Activated CD4-positive, alpha-beta T cell treated with anti-CD3 and anti-CD28 coated beads, Interleukin-2, Interleukin-4, amounts not matched to agents 100 ng/mL and 50 ng/mL, durations not matched to agents 16 hours and 8 hours (primary cell): ENCODE measurements at regions not wholly inside any gene's neighbourhood (a gene's known extent, or its start where the extent isn't known, plus 50 kb on each side); places are given as distances from the start of the nearest gene placed in this dataset.

Experiments used
- DNase-seq: peaks from one replicate; pipeline ENCODE4 v3.0.0-alpha.2; 2020; ENCODE audit warnings: low spot score

DNA sequence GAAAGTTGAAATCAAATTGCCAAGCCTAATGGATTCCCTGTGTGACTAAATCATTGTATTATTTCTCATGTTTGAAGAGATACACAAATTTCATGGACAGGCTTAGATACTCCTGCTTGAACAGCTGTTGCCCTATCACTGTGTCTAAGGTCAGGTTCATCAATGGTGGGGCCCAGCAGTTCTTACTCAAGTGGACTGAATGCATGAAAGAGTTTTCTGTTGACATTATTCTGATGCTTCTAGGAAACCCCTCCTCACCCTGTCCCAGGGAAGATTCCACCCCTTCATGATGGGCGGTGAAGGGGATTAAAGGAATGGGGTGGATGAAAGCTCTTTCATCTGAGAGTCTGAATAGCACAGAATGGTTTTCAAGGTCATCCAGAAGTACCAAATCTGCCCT lies 148.8 kb downstream of the INO80D start:
- DNase-seq, result no peak

DNA sequence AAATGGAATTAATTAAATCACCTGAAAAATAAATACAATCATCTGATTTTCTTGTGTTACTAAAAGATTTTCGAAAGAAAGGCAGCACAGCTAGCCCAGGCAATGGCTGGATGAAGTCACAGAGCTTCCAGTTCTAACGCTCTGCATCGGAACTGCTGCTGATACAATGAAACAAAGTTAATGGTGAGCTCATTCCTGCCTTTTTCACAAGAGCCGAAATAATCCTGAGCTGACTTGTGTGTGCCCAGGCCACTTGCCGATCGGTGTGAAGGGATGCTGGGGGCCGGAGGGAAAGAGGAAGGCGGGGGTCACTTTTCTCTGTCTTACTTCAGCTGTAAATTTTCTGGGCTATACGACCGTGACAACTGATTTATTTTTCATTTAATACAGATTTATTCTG lies 149.5 kb downstream of the INO80D start:
- DNase-seq, result no peak

DNA sequence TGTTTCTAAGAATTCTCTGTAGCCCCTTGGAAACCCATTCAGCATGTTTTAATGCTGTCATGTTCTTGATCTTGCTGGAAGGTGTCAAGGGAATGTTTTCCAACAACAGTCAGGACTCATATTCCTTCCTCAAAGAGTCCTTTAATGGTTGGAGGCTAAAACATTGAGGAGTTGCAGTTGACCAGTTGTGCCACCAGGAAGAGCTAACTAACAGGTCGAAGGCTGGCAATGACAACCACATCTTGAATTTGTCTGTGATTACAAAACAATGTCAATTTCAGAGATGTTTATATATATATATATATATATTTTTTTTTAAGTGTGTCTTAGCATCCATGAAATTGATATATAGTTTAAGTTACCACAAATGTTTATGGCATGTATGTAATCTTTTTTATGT lies 151.5 kb downstream of the INO80D start:
- DNase-seq, result no peak

DNA sequence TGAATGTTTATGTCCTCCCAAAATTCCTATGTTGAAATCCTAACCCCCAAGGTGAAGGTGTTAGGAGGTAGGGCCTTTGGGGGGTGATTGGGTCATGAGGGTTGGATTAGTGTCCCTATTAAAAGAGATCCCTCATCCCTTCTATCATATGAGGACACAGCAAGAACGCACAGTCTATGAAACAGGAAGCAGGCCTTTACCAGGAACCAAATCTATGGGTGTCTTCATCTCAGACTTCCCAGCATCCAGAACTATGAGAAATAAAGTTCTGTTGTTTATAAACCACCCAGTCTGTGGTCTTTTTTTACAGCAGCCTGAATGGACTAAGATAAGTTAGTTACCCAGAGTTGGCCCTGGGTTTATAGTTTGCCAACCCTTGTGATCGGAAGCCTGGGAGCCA lies 153.1 kb downstream of the INO80D start:
- no peak for DNase-seq

DNA sequence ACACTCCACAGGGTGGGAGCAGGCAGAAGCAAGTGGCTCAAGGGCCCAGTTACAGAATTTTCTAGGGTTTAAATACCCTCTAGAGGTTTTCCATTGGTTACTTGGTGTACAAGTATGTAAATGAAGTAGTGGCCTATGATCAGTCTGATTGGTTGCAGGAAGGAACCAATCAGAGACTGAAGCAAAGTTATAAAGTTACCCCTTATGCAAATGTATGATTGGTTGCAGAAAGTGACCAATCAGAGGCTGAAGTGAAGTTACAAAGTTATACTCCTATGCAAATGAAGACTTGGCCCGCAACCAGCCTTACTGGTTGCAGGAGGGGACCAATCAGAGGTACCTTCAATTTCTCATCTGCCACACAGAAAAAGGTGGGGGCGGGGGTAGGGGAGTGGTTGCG lies 154.6 kb downstream of the INO80D start:
- no peak for DNase-seq

DNA sequence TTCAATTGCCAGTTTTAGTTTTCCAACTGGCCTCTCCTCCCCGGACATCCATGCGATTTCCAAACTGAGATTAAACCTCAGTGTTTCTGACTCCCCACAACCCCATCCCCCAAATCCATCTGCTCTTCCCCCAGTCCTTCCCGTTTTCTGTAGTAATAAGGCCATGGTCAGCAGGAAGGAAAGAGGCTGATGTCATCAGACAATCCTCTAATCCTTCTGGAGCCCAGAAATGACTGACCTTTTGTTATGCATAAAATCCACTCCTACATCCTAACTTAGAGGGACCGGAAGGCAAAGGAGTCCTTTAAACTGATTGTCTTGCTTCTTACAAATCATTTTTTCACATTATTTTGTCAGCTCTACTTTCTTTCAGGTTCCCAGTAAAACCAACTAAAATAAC lies 155.8 kb downstream of the INO80D start:
- DNase-seq, result no peak

DNA sequence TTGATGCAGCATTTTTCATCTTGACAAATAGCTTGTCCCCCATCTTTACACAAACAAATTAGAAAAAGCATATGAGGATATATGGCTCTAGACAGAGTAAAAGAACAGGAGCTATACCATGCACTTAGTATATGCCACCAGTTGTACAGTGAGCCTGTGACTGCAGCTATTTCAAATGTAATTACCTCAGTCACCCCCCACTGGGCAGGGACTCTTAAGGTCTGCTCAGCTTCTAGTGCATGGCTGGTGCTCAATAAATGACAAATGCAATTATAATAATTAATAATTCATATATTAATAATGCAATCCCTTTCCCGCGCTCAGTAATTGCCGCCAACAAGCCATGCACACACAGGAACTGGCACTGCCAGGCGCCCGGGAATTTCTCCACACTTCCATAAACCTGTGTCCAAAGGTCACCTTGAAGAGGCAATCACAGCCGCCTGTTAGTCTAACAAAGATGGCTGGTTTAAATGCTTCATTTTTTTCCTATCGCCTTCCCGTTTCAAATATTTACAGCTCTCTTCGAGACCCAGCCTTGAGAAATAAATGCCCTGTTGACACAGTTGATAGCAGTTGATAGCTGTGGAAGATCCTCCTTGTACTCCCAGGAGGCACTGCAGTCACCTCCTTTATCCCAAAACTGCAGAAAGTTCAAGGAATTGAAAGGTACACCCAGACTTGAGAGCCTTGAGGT lies 156.6 kb downstream of the INO80D start:
- DNase-seq, result no peak

DNA sequence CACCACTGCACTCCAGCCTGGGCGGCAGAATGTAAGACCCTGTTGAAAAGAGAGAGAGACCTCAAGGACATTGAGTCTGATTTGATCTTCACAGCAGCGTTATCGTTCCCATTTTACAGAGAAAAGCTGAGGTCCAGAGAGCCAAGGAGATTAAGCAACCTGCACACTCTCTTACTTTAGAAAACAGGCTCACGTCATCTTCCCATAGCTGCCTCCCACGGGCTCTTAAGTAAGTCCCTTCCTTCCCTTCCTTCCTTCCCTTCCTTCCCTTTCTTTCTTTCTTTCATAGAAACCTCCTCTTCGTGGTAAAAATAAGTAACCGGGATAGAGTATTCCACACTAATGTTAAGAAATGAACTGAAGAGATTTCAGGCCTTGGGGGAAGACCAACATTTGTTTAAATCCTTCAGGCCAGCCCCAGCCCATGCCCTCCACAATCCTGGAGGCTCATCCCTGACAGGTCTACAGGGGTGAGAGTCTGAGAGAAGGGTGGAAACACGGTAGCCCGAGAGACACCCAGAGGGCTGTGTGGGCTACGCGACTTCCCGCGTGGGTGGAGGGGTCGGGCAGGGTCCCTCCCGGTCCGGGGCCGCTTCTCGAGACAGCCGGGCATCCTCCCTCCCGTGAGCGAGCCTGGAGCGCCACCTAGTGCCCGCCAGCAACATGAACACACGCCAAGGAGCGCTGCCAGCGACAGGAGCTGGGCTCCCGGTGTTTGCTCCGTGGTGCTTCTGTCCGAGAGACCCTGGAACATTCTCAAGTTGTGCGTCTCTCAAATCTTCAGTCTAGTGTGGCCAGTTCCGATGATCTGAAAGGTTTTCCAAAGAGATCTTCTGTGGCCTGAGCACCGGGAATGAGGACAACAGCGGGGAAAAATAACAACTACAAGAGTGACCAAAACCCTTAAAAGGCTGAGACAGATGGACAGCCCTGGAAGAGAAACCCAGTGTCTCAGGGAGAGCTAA lies 160.3 kb downstream of the INO80D start:
- peak; percentile 65 for DNase-seq

DNA sequence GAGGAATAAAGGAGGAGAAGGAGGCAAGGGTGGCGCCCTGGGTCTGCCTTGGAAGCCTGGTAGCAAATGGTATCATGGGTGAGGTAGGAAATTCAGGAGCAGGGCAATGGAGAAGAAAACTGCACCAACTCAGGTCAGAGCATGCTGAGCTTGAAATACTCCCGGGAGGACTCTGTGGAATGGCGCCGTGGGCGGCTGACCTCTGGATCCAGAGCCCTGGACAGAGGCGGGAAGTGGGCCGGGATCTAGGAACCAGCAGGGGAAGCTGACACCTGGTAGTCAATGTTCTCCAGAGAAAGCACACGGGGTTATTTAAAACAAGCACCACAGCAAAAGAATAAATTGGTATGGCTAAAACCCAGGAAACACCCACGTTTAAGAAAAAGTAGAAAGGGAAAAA lies 161.3 kb downstream of the INO80D start:
- no peak for DNase-seq

DNA sequence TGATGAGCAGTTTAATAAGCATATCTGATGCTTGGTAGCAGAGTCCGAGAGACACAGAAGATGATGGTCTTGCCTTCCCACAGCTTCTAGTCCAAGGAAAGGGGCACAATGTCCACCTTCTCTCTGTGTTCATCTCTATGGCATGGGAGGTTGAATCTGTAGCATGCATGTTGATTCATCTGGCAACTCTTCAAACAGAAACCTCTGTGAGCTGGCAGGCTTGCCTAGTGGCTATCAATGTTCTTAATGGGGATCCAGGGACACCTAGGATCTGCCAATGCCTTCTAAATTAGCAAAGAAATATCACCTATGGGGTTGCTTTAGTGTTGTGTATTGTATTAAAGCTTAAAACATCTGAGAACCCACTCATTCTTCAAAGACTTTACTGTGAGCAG lies 170.8 kb downstream of the INO80D start:
- DNase-seq, result no peak

DNA sequence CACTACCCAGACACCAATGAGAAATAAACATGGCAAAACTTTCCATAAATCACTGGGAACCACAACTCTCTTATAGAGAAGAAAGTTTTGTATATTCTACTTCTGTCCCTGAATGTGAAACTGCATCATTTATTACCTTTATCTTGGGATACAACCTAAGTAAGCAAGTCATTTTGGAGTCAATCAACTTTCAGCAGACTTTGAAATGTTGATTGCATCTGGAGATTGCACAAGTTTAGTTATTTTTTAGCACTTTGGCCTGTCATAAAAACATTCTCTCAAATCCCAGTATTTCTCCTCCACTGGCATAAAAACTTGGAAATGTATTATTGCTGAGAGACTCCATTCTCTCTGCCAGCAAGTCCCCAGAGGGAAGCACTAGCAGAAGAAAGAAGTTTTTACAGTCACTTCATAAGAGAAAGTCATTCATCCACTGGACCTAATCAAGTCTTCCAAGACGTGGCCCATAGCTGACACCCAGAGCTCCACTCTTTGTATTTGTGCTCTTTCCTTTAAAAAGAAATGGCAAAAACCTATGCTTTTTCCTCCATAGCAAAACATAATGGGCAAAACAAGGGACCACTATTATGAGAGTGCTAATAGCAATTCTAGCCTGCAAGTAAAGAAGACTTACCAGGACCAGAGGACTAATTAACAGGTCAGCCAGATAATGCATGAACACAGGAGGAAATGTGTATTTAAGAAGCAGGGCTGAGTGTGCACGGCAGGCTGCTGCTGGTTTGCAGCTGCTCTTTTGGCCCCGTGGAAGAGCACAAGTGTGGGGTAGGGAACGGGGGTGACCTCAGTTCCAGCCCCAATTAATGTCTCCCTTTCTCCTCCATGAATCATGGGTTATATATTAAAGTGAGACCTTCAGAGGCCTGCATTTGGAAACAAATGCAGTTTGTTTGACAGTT lies 171.5 kb downstream of the INO80D start:
- DNase-seq, result no peak

DNA sequence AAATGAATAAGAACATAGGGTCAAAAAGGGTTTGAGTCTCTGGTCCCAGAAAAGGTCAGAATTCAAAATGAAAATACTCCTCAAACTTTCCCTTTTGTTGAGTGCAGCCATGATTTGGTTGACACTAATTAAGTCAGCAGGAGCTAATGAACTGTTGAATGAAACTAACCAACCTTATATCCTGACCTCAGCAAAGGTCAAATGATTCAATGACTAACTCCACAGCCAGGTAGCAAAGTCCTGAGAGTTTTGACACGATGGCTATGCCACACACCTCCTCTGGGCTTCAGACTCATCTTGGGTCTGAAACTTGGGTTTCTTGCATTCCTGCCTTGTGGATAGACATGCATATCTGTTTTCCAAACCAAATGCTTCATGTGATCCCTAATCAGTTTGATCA lies 172.3 kb downstream of the INO80D start:
- DNase-seq, result no peak

DNA sequence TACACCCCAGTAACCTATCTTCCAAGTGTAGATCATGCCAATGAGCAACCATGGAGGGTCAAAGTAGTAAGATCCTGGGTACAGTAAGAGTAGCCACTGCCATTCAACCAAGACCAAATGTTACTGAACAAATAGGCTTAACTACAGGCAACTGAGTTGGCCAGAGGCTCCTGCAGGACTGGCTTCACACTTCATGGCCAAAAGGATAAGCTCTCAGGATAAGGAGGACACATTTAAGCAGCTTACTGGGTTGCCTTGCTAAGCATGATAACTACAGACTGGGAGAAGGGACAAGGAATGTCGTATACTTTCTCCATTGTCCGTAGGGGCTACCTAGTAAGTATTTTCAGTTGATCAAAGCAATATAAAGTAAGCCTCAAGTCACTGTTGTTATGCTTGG lies 174.7 kb downstream of the INO80D start:
- DNase-seq, result no peak

DNA sequence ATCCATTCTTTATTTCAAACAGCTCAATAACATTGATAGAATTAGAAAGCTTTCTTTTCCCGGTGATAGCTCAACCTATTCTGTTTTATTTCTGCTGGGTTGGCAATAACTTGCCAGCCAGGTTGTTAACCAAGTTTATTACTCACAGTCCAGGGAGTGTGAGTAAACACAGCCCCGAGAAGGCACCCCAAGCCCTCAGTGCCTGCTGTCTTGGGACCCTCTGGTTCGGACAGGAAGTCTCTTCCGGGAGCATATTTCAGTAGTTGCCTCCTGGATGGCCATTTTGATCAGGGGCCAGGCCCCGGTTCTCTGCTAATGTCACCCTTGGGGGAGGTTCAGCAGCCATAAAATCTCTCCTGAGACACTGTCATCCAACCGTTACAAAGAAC lies 176.8 kb downstream of the INO80D start:
- DNase-seq, result no peak

DNA sequence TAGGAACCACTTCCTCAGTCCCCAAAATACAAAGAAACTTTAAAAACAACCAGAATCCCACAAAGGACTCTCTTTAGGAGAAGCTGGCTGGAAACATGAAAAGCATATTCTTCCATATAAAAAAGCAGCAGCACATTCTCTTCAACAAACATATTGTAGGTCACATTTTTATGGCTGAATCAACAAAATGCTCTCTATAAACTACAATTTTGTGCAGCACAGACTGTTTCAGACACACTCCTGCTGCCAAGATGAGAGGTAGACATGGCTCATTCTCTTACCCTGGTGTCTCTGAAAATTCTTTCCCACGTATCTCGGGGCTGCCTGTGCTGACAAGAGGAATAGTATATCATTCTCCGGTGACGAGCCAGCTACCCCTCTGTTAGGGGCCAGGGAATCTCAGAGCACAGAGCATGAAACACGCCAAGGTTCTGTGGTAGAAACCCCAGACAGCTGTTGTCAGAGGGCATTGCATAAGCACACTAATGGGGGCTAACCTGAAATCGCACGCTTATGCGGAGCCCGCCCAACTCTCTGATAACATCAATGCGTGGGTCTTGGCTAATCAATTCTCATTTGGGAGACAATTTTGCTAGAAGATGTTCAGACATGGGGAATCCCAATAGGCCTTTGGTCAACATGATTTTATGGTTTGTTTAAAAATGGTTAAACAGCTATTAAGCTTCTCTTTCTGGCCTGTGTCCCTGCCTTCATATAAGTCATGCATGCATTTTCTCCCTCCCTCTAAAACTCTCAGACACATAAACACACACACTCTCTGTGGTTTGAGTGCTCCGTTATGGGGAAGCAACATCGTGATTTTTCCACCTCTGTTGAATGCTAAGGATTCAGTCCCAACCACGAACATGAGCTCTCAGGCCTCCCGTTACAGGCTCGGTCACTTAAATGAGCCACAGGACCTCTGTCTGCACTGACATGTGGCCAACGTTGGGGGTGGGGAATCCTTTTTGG lies 177.5 kb downstream of the INO80D start:
- no peak for DNase-seq

DNA sequence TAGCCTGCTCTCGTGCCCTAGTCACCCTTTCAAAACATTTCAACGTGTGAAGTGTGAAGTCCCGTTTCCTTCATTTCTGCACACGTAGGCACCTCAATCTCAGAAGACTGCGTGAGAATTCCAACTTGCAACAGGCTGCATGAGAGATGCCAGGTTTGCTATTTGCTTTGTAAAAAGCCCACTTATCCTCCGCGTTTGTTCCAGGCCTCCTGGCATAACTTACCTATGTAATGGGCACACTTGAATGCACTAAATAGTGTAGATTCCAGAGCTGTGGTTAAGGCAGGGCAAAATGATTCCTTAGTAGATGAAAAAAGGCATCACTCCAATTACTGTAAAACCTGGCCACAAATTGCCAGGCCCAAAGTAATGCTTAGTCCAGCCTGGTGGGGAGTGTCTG lies 179.6 kb downstream of the INO80D start:
- DNase-seq, result no peak

DNA sequence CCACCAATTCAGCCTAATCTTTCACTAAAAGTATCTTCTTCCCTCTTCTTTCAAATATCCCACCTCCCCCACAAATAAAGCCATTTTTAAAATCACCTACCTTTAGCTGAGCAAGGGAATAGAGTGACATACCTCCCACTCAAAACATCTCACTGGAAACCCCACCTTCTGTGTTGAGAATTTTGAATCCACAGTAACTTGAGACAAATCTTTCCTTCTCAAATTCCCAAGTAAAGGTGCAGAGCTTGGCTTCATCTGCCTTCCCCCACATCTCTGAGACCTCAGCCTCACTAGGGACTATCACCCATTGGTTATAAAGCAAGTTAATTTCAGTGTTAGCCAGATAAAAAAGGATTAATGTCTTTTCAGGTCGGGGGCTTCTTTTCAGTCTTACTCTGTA lies 180.4 kb downstream of the INO80D start:
- no peak for DNase-seq

DNA sequence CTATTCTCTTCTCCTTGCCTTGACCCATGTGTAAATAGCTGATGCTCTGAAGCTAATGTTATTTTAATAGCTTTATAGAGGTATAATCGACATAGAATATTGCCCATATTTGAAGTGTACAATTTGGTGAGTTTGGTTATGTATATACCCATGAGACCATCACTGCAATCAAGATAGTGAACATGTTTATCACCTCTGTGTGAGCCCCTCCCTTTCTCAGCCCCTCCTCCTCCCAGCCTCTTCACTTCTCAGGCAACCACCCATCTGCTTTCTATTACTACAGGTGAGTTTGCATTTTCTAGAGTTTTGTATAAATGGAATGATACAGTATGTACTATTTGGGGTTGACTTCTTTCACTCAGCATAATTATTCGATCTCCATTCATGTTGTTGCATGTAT lies 181.1 kb downstream of the INO80D start:
- DNase-seq, result no peak

DNA sequence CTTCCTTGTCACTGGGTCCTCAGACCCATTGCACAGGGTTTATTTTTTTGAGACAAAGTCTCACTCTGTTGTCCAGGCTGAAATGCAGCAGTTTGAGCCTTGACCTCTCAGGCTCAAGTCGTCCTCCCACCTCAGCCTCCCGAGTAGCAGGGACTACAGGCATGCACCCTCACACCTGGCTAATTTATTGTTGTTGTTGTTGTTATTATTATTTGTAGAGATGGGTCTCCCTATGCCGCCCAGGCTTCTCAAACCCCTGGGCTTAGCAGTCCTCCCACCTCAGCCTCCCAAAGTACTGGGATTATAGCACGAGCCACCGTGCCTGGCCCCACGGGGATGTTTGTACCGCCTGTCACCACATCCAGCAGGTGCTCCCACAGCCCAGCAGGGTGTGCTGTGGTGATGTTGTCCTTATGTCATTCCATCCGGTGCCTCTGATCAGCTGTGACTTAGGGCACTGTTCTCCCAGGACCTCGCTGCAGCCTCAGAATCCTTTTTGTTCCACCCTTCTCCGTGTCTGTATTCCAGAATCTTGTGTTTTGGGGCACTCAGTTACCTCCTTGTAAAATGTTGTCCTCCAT lies 182.3 kb downstream of the INO80D start:
- DNase-seq, result no peak

DNA sequence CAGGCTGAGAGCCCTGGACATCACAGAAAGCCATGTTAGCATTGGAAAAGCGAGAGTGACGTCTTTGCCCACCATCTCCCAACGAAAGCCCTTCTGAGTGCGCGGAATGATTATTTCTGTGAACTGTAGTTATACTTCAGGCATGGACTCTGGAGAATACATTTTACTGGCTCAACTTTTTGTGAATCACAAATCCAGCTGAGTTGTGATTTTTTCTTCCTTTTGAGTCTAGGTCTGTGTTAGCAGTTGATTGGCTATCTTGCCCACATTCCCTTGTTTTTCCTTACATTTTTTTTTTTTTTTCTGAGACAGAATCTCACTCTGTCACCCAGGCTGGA lies 183.1 kb downstream of the INO80D start:
- DNase-seq, result no peak
